Central memory CD4-positive, alpha-beta T cell (primary cell): ENCODE measurements at regions not wholly inside any gene's neighbourhood (a gene's known extent, or its start where the extent isn't known, plus 50 kb on each side); places are given as distances from the start of the nearest gene placed in this dataset.
"Not testable (repeated sequence)": the region's sequence is repeated elsewhere in the genome, so short reads cannot be mapped to it uniquely, and the experiment has no call there.

Source experiments
- DNase-seq: peaks from one replicate; pipeline ENCODE4 v3.0.0; 2022

DNA sequence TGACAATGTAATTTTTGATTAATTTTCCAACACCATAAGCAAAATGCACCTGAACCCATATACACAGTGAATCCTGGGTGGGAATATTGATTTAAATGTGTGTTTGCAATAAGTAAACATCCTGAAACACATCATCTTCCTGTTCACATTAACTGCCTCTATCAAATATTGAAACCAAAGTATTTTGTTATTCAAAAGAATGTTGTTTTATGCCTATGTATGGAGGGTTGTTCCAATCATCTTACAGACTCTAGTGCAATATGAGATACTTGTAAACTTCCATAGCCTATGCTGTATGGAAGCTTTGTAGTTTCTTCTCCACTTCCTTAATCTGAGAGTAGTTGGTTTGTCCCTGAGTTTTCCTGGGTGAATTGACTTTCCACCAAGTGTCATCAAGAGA is 105.4 kb upstream of the SLC7A11 start:
- DNase-seq = no peak

DNA sequence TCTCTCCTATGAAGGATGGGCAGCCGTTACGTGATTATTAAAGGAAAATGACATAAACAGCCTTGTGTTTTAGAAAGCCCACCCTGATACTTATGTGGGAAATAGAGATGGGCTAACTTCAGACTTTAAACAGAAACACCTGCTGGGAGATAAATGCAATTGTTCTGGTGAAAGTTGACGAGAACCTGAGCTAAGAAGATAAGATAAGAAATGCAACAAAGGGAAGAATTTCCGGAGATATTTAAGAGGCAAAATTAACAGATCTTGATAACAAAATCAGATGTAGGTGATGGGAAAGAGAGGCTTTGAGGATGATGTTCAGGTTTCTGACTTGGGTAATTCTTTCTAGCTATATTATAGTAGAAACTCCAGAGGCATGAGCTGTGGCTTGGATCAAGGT is 102.7 kb upstream of the SLC7A11 start:
- no peak for DNase-seq

DNA sequence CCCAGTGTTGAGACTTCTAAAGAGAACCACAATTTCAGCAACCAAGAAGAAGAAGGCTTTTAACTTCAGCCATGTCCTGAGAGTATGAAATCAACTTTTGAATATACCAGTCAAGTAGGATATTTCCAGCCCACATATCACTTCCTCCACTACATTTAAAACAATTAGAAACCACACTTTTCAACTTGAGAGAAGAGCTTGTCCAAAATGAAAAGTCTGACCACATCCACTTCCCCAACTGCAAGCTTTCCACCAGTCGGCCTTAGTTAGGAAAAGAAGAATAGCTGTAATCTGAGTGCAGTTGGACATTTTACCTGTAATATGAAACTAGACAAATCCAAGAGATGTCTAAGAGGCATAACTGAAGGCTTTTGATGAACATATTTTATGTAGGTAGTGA is 101.9 kb upstream of the SLC7A11 start:
- DNase-seq = no peak

DNA sequence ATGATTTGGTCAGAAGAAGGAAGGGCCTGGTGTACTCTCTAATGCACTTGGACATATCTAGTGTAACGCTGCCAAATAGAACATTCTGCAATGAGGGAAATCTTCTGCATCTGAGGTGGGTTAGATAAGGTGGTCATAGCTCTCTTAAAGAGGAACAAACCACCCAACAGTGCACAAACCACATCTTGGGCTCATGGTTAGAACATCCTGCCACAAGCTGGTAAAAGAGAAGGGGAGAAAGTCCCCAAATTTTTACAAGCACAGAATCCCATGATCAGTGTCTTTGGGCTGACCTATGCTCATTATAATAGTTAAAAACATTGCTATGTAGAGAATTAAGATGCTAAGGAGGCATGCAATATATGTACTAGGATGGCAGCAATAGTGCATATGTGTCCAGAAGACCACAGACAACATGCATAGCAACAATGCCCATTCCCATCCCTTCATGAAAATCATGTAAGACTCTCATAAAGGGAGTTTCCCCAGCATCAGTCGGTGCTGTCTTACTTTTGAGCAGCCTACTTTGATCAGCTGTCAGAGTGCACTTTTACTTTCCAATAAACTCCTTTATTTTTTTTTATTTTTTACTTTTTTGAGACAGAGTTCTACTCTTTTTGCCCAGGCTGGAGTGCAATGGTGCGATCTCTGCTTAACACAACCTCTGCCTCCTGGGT is 99.7 kb upstream of the SLC7A11 start:
- no peak for DNase-seq

DNA sequence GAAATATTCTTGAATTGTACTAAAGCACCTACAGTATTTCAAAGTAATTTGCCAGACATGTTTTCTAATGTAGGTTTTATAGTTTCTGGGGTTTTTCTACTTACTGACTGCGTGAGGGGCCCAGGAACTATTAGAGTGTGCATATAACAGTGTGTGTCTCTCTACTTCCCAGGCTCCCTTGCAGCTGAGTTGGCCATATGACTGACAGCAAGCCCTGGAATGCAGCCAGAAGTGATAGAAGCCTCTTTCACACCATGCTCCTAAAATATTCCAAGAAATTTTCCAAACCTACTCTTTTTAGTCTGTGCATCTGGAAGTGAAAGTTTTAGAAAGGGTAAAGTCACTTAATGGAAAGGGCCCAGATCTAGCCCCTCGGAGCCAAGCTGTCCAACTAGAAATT is 96.7 kb upstream of the SLC7A11 start:
- no peak for DNase-seq

DNA sequence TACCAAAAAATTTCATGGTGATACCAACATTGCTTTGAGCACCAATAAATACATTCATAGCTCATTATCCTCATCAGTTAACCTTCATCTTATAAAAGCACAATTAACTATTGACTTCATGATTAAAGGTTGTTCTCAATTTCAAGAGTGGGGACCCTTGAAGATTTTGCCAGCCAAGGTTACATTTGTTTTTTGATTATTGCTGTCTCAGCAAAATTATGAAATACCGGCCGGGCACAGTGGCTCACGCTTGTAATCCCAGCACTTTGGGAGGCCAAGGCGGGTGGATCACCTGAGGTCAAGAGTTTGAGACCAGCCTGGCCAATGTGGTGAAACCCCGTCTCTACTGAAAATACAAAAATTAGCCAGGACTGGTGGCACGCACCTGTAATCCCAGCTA is 96.1 kb upstream of the SLC7A11 start:
- not testable (repeated sequence) for DNase-seq

DNA sequence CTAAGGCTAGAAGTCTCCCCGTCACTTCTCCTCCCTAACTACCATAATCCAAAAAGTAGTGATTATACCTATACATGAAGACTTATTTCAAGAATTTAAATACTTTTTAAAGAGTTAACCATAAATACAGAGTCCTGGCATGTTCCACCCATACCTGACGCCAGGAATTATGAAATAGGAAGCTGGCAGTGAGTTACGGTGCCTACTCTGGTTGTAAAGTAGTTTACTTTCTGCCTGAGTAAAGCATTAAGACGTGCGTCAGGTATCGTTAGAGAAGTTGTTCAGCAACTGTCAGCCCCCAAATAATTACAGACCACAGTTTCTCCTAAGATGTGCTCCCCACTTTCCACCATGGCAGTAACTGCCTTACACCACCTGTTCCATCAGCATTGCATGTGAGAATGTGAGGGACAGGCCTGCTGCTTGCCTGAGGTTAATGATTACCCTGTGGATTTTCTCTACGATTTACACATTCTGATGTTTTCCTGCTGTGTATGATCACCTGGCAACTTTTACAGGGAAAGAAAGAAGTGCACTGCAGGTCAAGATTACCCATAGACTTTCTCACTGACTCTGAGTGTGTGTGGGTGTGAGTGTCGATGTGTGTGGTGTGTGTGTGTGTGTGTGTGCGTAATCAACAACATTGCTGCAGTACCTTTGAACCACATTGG is 92.3 kb upstream of the SLC7A11 start:
- no peak for DNase-seq

DNA sequence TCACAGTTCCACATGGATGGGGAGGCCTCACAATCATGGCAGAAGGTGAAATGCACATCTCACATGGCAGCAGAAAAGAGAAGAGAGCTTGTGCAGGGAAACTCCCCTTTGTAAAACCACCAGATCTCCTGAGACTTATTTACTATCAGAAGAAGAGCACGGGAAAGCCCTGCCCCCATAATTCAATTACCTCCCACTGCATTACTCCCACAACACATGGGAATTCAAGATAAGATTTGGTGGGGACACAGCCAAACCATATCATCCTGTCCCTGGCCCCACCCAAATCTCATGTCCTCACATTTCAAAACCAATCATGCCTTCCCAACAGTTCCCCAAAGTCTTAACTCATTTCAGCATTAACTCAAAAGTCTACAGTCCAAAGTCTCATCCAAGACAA is 90.3 kb upstream of the SLC7A11 start:
- DNase-seq = not testable (repeated sequence)

DNA sequence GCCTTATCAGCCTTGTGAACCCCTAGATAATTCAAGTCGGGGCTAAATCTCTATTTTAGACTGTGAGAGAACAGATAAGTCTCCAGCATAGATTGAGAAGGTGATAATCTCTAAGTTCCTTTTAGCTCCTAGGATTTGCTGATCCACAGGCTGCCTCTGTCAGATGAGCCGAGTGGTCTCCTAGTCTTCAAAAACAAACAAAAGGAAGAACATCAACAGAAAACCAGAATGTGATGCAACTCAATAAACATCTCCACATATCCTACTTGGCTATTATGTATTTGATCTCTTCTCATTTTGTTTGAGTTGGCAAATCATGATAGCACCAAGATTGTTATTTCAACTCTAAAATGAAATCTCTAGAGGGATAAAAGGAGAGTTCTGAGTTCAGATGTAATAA is 88.4 kb upstream of the SLC7A11 start:
- DNase-seq = no peak

DNA sequence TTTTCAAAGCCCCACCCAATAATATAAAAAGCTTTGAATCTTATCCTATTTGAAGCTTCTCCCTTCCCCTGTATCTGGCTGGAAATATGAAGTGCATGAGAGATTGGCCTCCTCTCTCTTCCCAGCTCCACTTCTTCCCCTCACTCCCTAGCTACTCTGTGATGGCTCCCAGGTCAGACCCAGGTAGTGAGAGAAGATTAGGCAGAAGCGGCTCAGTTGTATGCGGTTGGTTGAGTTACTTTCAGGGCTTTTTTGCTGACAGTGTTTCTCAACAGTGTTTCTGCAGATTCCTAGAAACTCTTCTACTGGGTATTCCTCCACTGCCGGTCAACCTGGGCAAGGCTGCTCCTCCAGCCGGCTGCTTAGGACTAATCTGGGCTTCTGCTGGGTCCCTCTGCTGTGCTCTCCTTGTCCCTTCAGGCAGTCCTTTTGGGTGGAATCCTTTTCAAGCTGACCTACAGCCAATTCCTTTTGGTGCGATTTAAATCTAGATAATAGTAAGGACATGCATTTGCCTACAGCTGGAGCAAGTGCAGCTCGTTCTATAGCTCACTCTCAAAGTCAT is 87.4 kb upstream of the SLC7A11 start:
- no peak for DNase-seq

DNA sequence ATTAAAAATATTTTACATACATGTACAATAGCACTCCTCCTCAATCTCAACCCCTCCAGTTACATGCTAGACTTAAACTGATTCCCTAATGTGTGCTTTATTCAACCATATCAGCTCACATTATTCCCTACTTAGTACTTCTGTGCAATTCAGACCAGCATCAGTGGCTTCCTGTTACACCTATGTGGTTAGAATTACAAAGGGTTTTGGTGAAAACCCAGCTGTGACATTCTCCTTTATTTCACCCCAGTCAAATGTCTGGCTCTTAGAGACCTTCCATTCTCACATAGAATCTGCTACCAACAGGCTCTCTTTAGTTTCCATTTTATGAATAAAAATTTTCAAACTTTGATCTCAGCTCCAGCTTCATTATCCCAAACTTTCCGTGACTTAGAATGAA is 85.2 kb upstream of the SLC7A11 start:
- DNase-seq = no peak

DNA sequence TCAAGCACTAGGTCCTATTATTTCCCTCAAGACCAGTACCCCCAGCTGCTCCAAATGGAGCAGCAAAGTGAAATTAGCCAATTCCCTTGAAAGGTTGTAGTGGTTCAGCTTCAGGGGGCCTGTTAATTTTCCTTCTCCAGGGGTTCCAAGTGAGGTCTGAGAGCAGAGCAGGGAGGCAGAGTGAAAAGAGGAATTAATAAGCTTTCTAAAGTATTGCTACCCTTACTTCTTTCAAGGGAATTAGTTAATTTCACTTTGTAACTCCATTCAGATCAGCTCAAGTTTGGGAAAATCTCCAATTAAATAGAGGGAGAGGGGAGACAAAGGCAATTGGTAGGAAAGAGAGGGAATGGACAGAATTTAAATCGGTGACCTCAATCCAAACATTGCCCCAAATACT is 78.7 kb upstream of the SLC7A11 start:
- DNase-seq = no peak

DNA sequence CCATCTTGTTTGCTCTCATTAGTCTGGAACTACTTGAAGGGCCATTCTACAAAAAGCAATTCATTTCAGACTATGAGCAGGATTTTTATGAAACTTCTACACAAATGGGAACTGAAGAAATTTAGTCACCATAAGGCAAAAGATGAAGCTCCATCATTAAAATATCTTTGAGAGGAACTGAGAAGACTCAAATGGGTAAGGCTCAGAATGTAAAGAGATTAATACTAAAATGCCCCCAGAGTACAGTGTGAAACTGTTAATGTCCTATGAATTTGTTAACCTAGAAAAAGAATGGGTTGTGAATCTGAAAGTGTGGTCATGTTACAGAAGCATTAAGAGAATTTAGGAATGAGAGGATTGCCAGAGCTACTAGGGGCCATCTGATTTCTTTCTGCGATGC is 77.9 kb upstream of the SLC7A11 start:
- DNase-seq = no peak

DNA sequence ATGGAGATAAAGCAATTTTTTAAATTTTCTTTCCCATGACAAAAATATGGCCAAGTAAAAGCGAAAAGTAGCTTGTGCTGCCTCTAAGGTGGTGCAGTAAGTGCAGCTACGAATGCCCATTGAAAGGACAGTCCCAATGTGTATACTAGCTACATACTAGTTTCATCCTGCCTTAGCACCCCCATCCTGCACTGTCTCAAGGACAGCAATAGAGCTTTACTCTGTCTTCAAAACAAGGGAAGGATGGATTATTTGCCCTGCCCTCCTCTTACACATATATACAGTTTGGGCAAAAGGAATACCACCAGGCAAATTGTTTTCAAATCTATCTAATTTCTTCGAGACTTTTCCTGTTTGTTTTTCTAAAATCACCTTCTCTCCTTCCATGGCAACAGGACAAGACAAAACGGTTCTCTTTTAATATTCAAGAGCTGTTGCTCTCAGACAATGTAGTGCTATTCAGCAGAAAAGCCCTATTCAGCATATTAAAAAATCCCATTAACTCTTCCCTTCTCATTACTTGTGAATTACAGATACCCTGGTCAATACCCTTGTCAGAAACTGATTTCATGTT is 75.1 kb upstream of the SLC7A11 start:
- no peak for DNase-seq

DNA sequence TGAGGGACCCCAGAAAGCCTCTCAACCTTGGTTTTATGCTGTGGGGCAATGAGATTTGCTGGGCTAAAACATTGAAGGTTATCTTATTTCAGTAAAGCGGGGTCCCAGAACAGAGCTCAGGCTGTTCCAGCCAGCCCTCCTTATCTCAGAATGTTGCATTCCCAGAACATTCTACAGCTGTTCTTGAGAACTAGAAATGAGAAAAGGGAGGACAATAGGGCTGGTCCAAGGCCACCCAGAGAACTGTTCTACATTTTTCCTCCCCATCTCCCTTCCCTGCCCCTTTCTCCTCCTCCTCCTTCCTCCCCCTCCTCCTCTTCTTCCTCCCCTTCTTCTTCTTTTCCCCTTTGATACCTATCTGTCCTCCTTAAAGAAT is 70.4 kb upstream of the SLC7A11 start:
- DNase-seq = no peak

DNA sequence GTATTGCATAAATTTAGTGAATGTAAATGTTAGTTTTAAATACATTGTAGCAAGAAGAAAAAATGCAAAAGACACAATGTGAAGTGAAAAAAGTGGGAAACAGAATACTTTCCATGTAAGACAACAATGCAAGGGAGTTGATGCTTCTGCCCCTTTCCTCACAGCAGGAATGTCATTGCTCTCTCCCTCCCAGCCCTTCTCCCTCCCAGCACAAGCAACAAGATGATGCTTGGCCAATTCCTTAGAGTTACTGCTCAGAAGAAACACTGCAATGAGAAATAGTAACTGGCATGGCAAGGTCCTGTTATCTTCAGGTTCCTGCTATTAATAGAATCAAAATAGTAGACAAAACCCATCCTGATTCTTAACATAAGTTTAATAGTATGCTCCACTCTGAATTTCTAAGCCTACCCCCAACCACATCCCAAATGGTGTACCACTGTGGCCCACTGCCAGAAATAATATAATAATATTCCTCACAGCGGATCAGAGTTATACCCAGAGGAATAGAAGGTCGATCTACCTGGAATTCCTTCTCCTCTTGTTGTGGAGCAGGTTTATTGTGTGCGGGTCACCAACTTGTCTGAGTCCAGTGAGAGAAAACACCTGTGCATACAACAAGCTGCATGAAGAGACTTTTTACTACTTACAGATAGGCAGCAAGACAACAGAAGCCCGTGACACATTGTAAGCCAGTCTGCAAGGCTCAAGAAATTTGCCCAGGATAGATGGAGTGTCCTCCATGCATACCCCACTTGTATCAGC is 69.8 kb upstream of the SLC7A11 start:
- no peak for DNase-seq

DNA sequence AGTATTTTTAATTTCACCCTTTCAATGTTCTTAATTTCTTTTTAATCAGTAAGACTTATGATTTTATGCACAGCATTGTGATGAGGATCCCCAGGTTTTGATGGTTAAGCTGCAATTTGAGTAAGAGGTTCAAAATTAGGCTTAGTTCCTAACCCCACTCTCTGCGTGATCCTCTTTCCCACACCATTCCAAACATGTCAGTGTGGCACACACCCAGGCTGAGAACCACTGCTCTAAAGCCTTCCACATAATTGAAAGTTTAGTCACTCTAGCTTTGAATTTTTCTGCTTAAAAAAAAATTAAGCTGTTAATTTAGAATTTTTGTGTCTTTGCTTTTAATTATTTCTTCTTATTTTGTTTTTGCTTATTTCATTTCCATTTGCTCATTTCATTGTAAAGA is 68.8 kb upstream of the SLC7A11 start:
- DNase-seq = no peak

DNA sequence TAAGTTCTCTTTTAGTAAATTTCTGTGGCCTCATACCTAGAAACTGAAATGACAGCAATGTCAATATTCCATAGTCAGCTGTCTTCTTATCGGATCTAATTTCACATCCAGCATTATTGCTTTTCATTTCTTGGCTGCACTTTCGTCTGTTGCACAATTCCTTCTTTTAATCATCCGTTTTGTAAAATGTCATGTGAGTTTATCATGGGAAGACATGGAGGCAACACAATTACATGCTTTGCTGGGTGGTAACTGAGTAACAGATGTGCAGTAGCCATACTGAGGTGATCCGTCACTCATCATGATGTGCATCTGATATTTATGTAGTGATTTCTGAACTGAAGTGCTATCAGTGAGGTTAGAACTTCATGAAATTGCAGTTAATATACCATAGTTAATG is 68.3 kb upstream of the SLC7A11 start:
- DNase-seq = no peak

DNA sequence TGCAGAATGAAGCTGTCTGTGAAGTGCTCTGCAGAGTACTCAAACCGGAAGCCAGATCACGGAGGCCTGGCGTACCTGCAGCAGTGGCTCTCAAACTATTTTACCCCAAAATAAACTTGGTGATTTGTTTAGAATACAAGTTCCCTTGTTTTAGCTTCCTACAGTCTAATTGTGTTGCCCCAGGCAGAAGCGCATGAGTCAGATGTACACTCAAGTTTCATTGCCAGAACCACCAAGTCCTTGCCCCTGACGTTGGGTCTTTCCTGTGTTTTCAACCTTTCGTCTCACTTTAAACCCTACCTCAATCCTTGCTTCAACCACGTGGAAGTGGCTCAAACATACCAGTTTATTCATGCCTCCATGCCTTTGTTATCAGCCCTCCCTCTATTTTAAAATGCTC is 66.2 kb upstream of the SLC7A11 start:
- no peak for DNase-seq

DNA sequence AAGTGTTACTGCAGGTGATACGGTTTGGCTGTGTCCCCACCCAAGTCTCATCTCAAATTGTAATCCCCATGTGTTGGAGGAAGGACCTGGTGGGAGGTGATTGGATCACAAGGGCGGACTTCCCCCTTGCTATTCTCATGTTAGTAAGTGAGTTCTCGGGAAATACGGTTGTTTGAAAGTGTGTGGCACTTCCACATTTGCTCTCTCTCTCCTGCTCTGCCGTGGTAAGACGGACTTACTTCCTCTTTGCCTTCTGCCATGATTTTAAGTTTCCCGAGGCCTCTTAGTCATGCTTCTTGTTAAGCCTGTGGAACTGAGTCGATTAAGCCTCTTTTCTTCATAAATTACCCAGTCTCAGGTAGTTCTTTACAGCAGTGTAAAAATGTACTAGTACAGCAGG is 65.2 kb upstream of the SLC7A11 start:
- DNase-seq = no peak

DNA sequence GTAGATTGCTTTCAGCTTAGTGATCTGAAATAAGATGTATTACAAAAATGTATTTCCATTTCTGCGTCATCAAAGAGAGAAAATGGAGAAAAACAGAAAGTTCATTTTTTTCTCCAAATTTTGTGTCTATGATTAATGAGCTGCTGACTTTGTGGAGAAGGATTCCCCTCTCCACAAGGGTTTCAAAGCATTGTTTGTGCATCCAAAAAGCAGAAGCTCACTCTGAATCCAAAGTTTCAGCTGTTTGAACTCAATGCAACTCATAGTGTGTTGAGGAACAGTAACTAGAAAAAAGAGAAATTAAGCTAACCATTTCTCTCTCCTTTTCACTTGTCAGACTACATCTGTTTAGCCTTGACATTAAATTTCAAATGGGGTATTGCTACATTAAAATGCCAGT is 62.9 kb upstream of the SLC7A11 start:
- no peak for DNase-seq

DNA sequence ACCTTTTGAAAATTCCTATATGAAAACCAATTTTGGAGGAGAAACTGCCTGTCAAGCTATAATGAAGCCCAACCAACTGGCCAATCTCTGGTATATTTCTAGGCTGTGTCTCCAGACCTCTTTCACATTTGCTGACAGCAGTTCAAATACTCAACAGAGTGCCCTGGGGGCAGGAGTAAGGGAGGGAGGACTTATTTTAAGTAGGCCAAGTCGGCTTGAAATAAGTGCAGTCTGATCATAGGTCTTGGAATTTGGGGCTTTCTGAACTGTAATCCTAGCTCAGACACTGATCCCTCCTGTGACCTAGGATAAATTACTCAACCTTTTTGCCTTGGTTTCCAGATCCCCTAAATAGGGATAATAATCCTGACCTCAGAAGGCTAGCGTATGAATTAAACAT is 59.4 kb upstream of the SLC7A11 start:
- DNase-seq = no peak

DNA sequence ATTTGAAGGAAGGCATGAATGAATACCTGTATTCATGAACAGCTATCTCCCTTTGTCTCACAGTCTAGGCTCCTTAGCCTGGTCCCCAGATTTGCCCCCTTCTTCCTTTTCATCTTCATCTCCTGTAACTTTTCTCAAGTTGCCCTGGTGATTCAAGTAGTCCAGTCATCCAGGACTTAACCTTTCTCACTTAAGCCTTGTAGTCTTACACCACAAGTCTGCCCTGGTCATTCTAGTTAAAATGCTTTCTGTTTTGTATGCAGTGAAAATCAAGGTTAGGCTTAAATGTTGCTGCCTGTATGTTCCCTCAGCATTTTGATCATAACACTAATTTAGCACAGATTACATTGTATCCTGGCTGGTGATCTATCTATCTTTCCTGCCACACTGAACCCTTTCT is 58.5 kb upstream of the SLC7A11 start:
- no peak for DNase-seq

DNA sequence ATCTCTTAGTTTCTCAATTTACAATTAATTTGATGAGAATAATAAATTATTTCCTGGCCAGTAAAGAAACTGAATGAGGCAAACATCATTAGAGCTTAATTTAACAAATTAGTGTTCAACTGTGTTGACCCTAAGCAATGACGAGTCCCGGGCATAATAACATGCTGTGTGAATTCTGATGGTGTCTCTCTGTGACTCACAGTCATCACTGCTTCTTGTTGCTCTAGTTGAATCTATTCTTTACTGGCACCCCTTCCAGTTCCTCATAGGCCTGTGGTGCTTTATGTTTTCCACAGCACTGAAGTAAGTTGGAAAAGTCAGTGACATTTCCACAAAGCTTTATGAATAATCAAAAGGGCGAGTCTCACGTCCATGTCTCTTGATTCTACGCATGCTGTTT is 57.7 kb upstream of the SLC7A11 start:
- no peak for DNase-seq
